GM21529 (cell line): ENCODE measurements at regions not wholly inside any gene's neighbourhood (a gene's known extent, or its start where the extent isn't known, plus 50 kb on each side); places are given as distances from the start of the nearest gene placed in this dataset.

Experiments used
- ATAC-seq: cut with Tn5 transposase; IDR thresholded peaks from one replicate; pipeline ENCODE4 v1.9.1; 2021; ENCODE audit not compliant: unreplicated experiment

DNA sequence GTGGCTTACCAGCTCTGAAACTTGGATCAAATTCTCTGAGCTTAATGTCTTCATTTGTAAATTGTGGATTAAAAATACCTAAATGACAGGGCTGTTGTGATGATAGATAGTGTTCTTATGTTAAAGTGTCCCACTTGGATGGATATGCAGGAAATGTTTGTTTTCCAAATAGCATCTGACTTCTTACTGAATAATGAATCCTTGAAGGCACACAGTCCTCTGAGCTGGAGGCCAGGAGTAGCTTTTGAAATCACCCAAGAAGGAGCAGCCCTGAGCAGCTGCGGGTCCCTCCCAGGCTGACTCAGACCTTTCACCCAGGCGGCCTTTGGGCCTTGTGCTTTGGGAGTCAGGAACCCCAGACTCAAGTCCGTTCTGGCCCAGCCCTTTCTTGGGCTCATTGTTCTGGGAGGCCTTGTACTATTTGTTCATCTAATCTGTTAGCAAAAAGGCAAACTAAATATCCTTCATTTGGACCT is 173.0 kb upstream of the GATA6 start:
- no peak for ATAC-seq

DNA sequence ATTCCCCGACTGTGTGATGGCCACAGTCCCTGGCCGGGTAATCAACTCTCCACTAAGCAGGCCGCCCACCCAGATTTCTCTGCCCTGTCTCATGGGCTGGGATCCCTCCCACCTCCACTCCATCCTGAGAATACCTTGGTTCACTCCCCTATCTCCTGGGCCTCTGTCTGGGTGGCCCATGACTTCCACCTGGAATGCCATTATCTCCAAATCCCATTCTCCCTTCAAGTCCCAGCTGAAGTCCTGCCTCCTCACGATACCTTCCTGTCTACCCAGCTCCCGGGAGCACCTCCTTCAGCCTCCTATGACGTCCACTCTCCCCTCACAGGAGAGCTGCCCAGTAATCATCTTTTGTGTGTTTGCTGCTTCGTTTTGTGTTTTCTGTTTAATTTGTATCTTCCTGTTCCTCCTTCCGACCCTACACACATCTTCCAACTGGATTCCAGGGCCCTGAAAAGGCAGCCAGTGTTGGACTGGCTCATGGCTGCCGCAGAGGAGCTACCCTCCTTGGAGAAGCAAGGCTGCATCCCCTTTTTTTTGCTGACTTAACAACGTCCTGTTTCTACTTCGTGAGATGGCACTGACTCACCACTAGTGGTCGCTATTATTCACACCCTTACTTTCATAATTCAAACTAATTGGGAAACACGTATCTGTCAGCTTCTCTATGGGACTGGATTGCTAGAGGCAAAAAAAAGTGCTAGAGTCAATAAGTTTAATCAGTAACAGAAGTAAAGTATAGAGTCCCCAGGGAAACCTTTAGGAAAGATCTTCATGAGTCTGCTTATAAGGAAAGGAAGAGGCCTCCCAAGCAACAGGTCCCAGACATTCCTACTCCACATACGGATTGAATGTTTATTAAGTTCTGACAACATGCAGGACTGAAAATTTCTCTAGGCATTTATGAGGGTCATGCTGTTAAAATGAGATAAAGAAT is 171.9 kb upstream of the GATA6 start:
- peak; percentile 68 for ATAC-seq

DNA sequence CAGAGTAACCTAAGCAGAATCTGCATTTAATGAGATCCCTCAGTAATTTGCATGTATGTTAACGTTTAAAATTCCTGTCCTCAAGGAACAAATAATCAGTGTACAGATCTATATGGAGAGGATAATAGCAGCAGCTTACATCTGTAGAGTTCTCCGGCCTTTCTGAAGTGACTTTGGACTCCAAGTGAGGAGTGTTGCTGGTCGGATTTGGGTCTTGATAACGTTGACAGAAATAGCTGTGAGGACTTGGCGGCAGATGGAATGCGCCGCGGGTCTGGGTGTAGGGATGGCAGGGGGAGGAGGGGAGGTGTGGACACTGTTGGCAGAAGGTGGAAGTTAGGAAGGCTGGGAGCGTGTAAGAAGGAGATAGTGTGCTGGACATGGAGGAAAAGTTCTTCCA is 170.9 kb upstream of the GATA6 start:
- no peak for ATAC-seq

DNA sequence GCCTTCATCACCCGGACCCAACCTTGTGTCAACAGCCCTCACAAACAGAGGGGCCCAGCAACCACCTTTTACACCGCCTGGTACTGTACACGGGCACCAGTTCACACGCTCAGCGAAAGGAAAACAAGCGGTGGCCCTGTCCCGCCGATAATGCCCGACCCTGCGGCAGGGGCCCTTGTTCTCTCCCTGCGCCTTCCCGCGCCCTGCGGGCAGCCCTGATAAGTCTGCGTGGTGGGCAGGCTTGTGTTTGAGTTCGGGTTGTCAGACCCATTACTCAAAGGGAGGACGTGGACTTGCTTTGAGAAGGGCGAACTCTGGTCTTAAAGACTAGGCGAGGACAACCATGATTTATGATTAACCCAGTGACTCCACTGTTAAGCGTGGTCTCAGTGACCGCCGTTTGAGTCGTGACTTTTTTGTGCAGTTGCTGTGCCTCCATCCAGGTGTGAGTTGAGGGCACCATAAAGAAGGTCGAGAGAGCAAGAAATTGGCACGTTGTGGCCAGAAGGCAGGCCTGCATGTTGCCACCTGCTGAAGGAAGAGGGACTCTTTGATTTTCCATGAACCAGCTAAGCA is 167.4 kb upstream of the GATA6 start:
- no peak for ATAC-seq

DNA sequence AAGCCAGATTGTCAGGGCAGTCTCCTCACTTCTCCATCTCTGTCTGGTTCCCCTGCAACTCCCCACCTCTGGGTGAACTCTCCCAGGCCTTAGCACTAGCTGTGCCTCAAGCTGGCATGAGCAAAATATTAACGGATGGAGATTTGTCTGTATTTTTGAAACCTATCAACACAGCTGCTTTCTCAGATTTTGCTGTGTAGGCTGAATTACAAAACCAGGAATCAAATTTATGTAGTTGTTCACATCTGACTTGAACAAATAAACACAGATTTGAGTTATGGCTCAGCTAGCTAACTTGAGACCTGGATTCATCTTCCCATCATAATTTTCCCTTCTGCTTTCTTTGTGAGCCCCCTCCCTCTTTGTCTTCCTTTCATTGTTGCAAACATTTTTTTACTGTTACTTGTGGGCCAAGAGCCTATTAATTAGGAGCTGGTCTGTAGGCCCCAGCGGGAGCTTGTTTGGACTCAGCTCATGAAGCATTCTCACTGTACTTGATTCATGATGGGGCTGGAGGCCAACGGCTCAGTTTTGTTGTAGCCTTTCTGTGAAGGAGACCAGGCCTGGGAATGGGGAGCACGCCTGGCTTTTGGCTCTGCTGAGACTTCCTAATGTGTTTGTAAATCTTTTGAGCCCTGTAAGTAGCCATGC is 164.1 kb upstream of the GATA6 start:
- no peak for ATAC-seq

DNA sequence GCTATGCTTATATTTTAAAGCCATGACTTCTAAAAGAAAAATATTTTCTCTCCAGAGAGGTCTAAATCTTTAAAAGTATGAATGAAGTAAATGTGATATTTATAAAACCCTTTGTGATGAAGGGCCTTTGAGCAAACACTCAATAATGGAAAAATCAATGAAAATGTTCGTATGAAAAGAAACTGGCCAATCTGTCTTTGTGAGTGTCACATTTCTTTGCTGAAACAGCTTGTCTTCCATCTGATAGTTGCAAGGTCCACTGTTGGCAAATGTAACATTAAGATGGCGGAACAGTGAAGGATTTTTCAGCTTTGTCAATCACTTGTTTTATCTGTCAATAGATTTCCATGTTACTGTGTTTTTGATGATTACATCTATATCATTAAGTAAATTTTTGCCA is 162.9 kb upstream of the GATA6 start:
- ATAC-seq = no peak

DNA sequence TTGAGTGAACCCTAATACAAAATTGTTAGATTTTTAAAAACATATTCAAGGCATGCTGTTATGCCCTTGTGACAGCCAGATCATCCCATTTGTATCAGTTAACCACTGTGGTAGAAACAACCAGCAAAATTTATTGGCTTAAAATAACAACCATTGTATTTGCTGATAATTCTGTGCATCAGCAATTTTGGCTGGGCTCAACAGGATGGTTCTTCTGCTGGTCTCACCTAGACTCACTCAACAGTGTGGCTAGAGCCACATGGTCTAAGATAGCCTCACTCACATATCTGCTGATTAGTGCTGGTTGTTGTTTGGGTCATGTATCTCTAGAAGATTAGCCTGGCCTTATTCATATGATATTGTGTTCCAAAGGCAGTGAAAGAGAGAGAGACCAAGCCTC is 160.1 kb upstream of the GATA6 start:
- ATAC-seq = no peak

DNA sequence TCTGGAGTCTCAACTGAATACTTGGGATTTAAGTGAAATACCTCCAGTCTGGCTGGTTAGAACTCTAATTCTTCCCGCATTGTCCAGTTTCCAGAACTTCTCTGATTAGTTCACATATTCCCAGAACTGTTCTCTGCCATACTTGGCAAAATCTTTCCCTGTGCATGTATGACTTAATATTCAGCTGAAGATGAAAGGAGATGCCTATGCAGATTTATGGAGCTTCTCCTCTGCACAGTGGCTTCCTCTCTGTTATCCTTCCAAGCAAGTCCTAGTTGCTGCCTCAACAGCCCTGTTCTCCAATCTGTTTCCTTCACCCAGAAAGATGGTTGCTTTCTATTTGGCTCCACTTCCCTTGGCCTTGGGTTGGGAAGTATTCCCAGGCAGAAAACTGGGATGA is 155.4 kb upstream of the GATA6 start:
- ATAC-seq = no peak

DNA sequence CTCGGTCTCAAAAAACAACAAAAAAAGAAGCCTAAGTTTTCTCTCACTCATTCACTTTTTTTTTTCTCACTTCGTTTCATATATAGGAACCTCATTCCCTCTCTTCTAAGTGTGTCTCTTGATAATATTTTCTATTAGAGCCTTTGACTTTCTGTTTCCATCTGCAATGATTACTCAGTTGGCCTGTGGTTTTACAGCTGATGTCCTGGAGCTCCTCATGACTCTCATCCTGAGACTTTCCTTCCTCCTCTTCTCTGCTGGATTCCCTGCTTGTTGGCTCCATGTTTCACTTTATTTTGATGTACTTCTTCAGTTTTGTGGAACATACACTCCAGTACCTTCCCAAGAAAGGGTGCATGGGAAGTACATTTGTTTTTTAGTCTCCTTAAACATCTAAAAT is 154.2 kb upstream of the GATA6 start:
- no peak for ATAC-seq

DNA sequence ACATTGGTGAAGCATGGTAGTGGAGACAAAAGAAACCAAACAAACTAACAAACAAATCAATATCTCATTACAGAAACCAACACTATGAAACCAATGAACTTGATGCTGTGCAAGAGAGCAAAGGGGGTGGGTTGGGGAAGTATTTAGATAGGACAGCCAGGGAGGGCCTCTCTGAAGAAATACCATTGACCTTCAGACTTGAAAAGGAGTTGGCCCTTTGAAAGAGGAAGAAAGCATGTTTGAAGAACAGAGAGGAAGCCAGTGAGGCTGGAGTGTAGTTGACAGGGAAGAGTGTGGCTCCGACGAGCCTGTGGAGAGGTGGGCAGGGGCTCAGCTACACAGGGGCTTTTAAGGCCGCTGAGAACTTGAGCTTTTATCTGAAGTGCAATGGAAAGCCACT is 151.0 kb upstream of the GATA6 start:
- ATAC-seq = no peak

DNA sequence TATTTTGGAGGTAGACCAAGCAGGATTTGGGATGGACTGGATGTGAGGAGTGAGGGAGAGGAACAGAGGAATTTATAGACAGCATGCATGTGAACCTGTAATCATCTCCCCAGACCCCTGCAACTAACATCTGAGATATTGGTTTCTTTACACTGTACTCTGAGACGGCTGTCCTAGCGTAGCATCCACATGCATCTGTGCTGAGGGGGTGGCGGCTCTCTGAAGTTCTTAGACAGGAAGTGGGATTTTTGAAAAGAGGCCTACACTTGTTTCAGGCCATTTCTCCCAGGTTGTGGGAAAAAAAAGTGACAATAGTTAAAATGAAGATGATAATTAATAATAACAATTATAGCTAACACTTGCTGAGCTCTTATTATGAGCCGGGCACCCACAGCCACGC is 150.2 kb upstream of the GATA6 start:
- no peak for ATAC-seq

DNA sequence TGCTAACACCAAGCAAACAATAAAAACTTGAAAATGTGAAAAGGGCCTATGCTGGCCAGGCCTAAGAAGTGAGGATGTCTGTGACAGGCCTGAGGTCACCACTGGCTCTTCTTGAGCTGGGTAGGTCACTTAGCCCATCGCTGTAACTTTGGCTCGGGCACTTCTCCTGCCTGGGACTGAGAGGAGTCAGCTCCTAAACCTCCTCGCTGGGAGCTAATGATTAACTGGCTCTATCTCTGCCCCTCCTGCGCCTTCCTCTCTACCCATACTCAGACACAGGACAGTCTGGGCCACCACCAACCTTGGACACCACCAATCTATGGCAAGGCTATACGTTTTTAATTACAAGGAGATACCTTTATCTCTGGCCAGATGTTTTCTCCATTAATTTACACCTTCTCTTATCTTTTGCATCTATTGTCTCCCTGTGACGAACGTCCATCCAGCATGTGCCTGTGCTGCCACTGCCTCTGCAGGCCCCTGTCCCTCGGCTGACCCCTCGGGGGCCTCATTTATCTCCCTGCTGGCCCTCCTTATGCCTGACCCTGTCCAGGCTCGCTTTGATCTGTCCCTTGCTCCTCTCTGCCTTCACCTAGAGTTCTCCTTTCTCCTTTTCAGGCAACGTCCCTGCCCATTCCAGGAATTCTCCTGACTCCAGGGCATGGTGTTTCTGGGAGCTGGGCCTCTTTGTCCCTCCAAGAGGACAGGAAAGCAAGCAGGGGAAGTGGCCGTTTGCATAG is 149.1 kb upstream of the GATA6 start:
- no peak for ATAC-seq

DNA sequence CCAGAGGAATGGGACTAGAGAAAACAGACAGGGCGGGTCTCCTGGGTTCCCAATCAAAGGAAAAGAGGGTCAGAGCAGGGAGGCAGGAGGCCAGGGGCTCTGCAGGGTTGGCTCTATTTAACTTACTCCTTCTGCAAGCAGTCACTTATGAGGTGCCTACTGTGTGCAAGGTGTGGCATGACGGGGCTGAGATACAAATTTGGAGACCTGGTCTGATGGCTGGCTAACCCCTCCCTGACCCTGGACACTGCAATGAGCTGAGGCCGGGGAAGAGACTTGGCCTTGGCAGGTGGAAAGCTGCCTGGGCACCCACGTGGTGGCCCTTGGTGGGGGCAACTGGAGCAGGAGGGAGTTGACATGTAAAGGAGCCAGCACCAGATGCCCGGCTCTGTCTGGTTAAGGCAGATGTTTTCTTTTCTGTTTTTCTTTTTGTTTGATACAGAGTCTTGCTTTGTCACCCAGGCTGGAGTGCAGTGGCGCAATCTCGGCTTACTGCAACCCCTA is 148.5 kb upstream of the GATA6 start:
- ATAC-seq = no peak

DNA sequence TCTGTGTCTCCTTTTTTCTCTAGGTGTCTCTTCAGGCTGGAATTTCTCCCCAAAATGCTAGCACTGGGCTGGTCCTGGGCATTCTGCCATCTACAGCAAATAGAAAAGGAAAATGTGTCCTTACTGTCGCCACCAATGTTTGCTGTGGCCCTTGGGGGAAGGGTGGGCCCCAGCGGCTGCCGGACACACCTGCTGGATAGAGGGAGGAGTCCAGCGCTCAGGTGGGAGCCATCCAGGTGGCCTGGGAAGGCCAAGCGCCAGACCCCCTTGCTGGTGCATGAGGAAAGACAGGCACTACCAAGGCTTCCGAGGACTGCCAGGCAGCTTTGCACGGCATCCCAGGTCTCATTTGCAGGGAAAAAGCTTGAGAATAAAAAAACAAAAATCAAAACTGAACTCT is 147.7 kb upstream of the GATA6 start:
- ATAC-seq = no peak

DNA sequence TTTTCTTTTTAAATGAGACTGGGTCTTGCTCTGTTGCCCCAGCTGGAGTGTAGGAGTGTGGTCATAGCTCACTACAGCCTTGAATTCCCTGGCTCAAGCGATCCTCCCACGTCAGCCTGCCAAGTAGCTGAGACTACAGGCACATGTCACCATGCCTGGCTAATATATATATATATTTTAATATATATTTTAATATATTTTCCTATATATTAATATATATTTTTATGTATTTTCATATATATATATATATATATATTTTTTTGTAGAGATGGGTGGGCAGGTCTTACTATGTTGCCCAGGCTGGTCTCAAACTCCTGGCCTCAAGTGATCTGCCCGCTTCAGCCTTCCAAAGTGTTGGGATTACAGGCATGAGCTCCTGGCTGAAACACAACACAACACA is 144.5 kb upstream of the GATA6 start:
- ATAC-seq = no peak

DNA sequence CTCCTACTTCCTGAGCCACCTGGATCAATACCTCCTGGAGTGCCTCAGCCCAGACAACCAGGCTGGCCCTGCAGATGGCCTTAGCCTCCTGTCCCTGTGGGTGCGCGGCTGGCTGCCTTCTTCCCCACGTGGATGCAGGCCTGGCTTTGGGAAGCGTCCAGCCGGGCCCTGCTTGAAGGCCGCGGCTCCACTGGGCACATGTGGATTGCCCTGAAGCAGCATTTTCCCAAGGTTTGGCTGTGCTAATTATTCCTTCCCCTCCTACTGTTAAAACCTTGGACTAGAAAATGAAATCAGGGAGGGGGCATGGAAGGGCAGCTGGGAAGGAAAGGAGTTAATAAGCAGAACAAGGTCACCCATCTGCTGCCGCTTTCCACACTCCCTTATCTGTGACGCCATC is 143.0 kb upstream of the GATA6 start:
- no peak for ATAC-seq

DNA sequence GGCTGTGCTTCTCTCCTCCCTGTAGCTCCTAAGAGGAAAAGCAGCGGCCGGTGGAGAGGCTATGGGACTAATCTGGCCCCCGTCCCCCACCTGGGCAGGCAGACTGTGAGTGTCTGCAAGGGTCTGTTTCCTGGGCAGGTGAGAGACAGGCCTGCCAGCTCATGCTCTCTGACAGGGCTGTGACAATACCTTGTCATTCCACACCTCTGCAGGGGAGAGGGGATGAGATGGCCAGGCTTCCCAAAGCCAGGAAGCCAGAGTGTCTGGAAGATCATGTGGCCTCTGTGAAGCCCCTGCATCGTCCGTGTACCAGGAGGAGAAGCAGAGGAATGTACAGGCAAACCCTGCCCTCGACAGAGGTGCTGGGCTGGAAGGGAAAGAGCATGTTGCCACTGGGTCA is 142.5 kb upstream of the GATA6 start:
- no peak for ATAC-seq

DNA sequence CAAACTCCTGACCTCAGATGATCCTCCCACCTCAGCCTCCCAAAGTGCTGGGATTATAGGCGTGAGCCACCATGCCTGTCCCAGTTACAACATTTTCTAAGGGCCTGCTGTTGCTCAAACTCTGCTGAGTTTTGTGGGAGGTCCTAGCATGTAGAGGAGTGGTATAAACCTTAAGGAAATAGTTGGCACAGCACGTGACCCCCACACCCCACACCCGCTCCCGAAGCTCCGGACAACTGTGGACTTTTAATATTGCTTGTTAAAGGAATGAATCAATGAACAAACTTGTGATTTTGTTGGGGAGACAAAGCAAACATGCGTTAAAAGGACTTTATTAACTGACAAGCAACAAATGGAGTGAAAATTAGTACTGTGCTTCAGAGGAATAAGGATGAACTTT is 137.8 kb upstream of the GATA6 start:
- ATAC-seq = no peak

DNA sequence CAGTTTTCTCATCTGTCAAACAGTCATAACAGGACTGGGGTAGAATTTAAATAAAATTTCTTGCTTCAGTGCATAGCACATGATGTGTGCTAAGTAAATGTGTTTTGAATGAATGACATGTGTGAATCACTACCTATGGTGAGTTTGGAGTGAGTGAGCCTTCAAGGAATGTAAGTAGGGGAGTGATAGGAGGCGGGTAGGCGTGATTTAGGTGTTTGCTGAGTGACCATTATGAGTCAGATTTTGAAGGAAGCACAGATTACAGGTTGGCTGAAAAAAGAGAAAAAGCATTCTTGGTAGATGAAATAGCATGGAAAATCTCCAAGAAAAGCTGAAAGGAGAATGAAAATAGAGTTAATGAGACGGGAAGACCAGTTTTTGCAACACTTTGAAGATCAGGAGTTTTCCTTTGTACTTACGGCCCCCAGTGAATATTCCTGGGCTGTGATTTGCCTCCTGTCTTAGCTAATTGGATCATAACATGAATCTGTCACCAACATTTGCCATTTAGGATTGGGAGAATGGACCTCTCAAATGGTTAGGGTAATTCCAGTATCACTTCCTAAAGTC is 136.9 kb upstream of the GATA6 start:
- no peak for ATAC-seq

DNA sequence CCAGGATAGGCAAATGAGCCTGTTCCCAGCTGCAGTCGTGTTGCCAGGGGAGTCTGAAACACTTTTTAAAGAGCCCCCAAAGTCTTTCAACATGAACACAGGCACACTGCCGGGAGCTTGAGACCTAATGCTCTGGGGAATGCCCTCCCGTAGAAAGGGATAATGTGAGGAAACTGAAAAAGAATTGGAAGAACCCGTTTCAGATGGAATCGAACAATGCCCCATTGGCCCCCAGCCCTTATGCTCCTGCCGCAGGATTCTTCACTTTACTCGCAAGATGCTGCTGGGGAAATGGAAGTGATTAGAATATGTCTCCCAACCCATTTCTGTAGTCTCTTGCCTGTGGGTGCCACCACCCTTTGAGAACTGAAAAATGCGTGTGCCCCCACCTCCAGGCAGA is 136.3 kb upstream of the GATA6 start:
- no peak for ATAC-seq

DNA sequence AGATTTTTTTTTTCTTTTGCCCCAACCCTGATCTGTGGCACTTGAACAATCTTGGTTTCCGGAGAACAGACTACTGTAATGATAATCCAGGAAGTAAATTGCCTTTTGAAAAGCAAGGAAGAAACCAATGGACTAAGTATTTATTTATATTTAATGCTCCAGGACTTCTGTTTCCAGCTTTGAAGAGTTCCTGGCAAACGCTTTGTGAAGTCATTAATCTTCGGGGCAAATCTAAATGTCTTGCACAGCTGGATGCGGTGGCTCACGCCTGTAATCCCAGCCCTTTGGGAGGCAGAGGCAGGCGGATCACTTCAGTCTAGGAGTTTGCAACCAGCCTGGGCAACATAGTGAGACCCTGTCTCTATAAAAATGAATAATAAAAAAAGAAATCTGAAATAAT is 135.1 kb upstream of the GATA6 start:
- no peak for ATAC-seq
